Natural killer cell treated with Interleukin-12 subunit alpha and Interleukin-12 subunit beta and Interleukin-15 and Interleukin-18, amount 100 ng/mL, for 72 hours (primary cell): ENCODE measurements at regions not wholly inside any gene's neighbourhood (a gene's known extent, or its start where the extent isn't known, plus 50 kb on each side); places are given as distances from the start of the nearest gene placed in this dataset.
"Not testable (repeated sequence)": the region's sequence is repeated elsewhere in the genome, so short reads cannot be mapped to it uniquely, and the experiment has no call there.

ENCODE experiments used
- ATAC-seq, 2 donors: fragments of 150-1000 bp; cut with Tn5 transposase in 1 of 2; sonication (Bioruptor Pico), chemical (Tn5 transposase) in 1 of 2; 2 replicates each; pipeline ENCODE4 v1.10.0; 2021
- DNase-seq: peaks from one replicate; pipeline ENCODE4 v3.0.0; 2022; ENCODE audit warnings: low spot score
- H3K27ac Mint-ChIP-seq, 2 donors: 1 replicate in 1 of 2; 2 replicates in 1 of 2; pipeline ENCODE4 v1.8.0; 2022; ENCODE audit warnings: mixed read lengths in 2 of 2, mild to moderate bottlenecking in 1 of 2, moderate library complexity in 1 of 2
- H3K27me3 Mint-ChIP-seq, 2 donors: 1 replicate in 1 of 2; 2 replicates in 1 of 2; pipeline ENCODE4 v1.8.0; 2022; ENCODE audit warnings: mixed read lengths in 2 of 2
- H3K36me3 Mint-ChIP-seq: one replicate; pipeline ENCODE4 v1.8.0; 2022; ENCODE audit warnings: mixed read lengths
- H3K4me1 Mint-ChIP-seq, 2 donors: 1 replicate in 1 of 2; 2 replicates in 1 of 2; pipeline ENCODE4 v1.8.0; 2022; ENCODE audit warnings: low read depth in 2 of 2, mixed read lengths in 2 of 2, mild to moderate bottlenecking in 1 of 2
- H3K4me3 Mint-ChIP-seq: one replicate; pipeline ENCODE4 v1.8.0; 2022; ENCODE audit warnings: mixed read lengths
- H3K9me3 Mint-ChIP-seq: 2 replicates; pipeline ENCODE4 v1.8.0; 2022; ENCODE audit warnings: mixed read lengths

GRCh38 chr7:152924238-152924637, 164.7 kb downstream of the ACTR3B start:
- H3K36me3 Mint-ChIP-seq, result no peaks in the 10 kb centered on the region
- H3K4me1 Mint-ChIP-seq, result no peaks in the 10 kb centered on the region
- no peak for ATAC-seq
- peaks cover 25 to 34% of the 10 kb centered on the region in 2 donors for H3K27me3 Mint-ChIP-seq
- H3K4me3 Mint-ChIP-seq, result no peak overlapping the region
- no peak overlapping the region for H3K27ac Mint-ChIP-seq
- H3K9me3 Mint-ChIP-seq, result peaks cover 3% of the 10 kb centered on the region
- no peak for DNase-seq

- Mint-ChIP-seq H3K27ac (no peak overlapping the region), H3K4me1 (no peaks in the 10 kb centered on the region), H3K4me3 (no peak overlapping the region), H3K36me3 (no peaks in the 10 kb centered on the region), H3K9me3 (peaks cover 3% of the 10 kb centered on the region), H3K27me3 (peaks cover 25 to 33% of the 10 kb centered on the region in 2 donors)
- ATAC-seq (no peak), DNase-seq (no peak)
Observed at GRCh38 chr7:152924826-152925411, 165.4 kb downstream of the ACTR3B start.

GRCh38 chr7:152925412-152926147, 166.0 kb downstream of the ACTR3B start:
- H3K4me3 Mint-ChIP-seq, result no peak overlapping the region
- H3K27ac Mint-ChIP-seq, result no peak overlapping the region
- peaks cover 4% of the 10 kb centered on the region for H3K9me3 Mint-ChIP-seq
- H3K4me1 Mint-ChIP-seq, result no peaks in the 10 kb centered on the region
- peaks cover 24 to 32% of the 10 kb centered on the region in 2 donors for H3K27me3 Mint-ChIP-seq
- no peak for DNase-seq
- ATAC-seq, result peak; percentile 14 to 40
- no peaks in the 10 kb centered on the region for H3K36me3 Mint-ChIP-seq

- H3K27me3 Mint-ChIP-seq, result peaks cover 4 to 12% of the 10 kb centered on the region in 2 donors
Observed at GRCh38 chr7:152931633-152932032, 172.1 kb downstream of the ACTR3B start.

GRCh38 chr7:152937282-152937681, 177.7 kb downstream of the ACTR3B start:
- H3K27ac Mint-ChIP-seq, result no peak overlapping the region
- H3K27me3 Mint-ChIP-seq, result peaks cover 0 to 9% of the 10 kb centered on the region in 2 donors
- H3K9me3 Mint-ChIP-seq, result no peaks in the 10 kb centered on the region
- no peaks in the 10 kb centered on the region for H3K4me1 Mint-ChIP-seq
- no peaks in the 10 kb centered on the region for H3K36me3 Mint-ChIP-seq
- H3K4me3 Mint-ChIP-seq, result no peak overlapping the region
- ATAC-seq (no peak), DNase-seq (no peak)

More at GRCh38 chr7:152931633-152932032, 172.1 kb downstream of the ACTR3B start:
- Mint-ChIP-seq H3K36me3 (no peaks in the 10 kb centered on the region), H3K4me3 (no peak overlapping the region), H3K27ac (no peak overlapping the region), H3K4me1 (no peaks in the 10 kb centered on the region), H3K9me3 (peaks cover 3% of the 10 kb centered on the region)
- DNase-seq, result no peak
- no peak for ATAC-seq

- not testable (repeated sequence) for H3K36me3 Mint-ChIP-seq, H3K4me1 Mint-ChIP-seq, H3K4me3 Mint-ChIP-seq, DNase-seq, ATAC-seq, H3K9me3 Mint-ChIP-seq, H3K27ac Mint-ChIP-seq
- peaks cover 13 to 26% of the 10 kb centered on the region in 2 donors for H3K27me3 Mint-ChIP-seq
Observed at GRCh38 chr7:152946616-152947015, 187.1 kb downstream of the ACTR3B start.

GRCh38 chr7:152947686-152948085, 188.1 kb downstream of the ACTR3B start:
- H3K27ac Mint-ChIP-seq, result no peak overlapping the region
- ATAC-seq (no peak), DNase-seq (no peak)
- H3K27me3 Mint-ChIP-seq, result peaks cover 13 to 26% of the 10 kb centered on the region in 2 donors
- peaks cover 0 to 2% of the 10 kb centered on the region in 2 donors for H3K4me1 Mint-ChIP-seq
- peaks cover 10% of the 10 kb centered on the region for H3K9me3 Mint-ChIP-seq
- peaks cover 5% of the 10 kb centered on the region for H3K36me3 Mint-ChIP-seq
- no peak overlapping the region for H3K4me3 Mint-ChIP-seq

- H3K27me3 Mint-ChIP-seq, result peaks cover 8 to 19% of the 10 kb centered on the region in 2 donors
- H3K36me3 Mint-ChIP-seq, result peaks cover 5% of the 10 kb centered on the region
- no peak overlapping the region for H3K4me3 Mint-ChIP-seq
- peaks cover 0 to under 1% of the 10 kb centered on the region in 2 donors for H3K4me1 Mint-ChIP-seq
- H3K27ac Mint-ChIP-seq, result no peak overlapping the region
- DNase-seq (no peak), ATAC-seq (no peak)
- H3K9me3 Mint-ChIP-seq, result peaks cover 8% of the 10 kb centered on the region
Observed at GRCh38 chr7:152949253-152949652, 189.7 kb downstream of the ACTR3B start.

GRCh38 chr7:152949790-152950189, 190.2 kb downstream of the ACTR3B start:
- Mint-ChIP-seq H3K36me3 (peaks cover 5% of the 10 kb centered on the region), H3K4me3 (no peak overlapping the region), H3K27me3 (peaks cover 8 to 13% of the 10 kb centered on the region in 2 donors), H3K4me1 (no peaks in the 10 kb centered on the region), H3K27ac (no peak overlapping the region), H3K9me3 (peaks cover 7% of the 10 kb centered on the region)
- no peak for DNase-seq
- ATAC-seq, result no peak

- peaks cover 6% of the 10 kb centered on the region for H3K9me3 Mint-ChIP-seq
- ATAC-seq (no peak), DNase-seq (no peak)
- peaks cover 14% of the 10 kb centered on the region for H3K36me3 Mint-ChIP-seq
- no peaks in the 10 kb centered on the region for H3K4me1 Mint-ChIP-seq
- no peak overlapping the region for H3K4me3 Mint-ChIP-seq
- H3K27ac Mint-ChIP-seq, result no peak overlapping the region
- no peaks in the 10 kb centered on the region for H3K27me3 Mint-ChIP-seq
Observed at GRCh38 chr7:152956006-152956405, 196.5 kb downstream of the ACTR3B start.

GRCh38 chr7:152959610-152960009, 200.1 kb downstream of the ACTR3B start:
- Mint-ChIP-seq H3K36me3 (peaks cover 14% of the 10 kb centered on the region), H3K9me3 (peaks cover 3% of the 10 kb centered on the region), H3K27ac (no peak overlapping the region), H3K27me3 (no peaks in the 10 kb centered on the region), H3K4me3 (no peak overlapping the region), H3K4me1 (no peaks in the 10 kb centered on the region)
- ATAC-seq, result no peak
- no peak for DNase-seq

GRCh38 chr7:152961796-152962195, 202.2 kb downstream of the ACTR3B start:
- not testable (repeated sequence) for H3K27ac Mint-ChIP-seq, H3K27me3 Mint-ChIP-seq, ATAC-seq, H3K4me3 Mint-ChIP-seq, H3K4me1 Mint-ChIP-seq, DNase-seq, H3K9me3 Mint-ChIP-seq
- peaks cover 14% of the 10 kb centered on the region for H3K36me3 Mint-ChIP-seq

- ATAC-seq (no peak), DNase-seq (no peak)
- Mint-ChIP-seq H3K4me1 (no peaks in the 10 kb centered on the region), H3K36me3 (peaks cover 3% of the 10 kb centered on the region), H3K27me3 (no peaks in the 10 kb centered on the region), H3K27ac (no peak overlapping the region), H3K9me3 (peaks cover 5% of the 10 kb centered on the region), H3K4me3 (no peak overlapping the region)
Observed at GRCh38 chr7:152966189-152966588, 206.6 kb downstream of the ACTR3B start.

- Mint-ChIP-seq H3K4me1 (no peaks in the 10 kb centered on the region), H3K4me3 (no peak overlapping the region), H3K27me3 (peaks cover 6 to 14% of the 10 kb centered on the region in 2 donors), H3K27ac (no peak overlapping the region), H3K9me3 (peaks cover 12% of the 10 kb centered on the region), H3K36me3 (no peaks in the 10 kb centered on the region)
- DNase-seq, result no peak
- ATAC-seq, result no peak
Observed at GRCh38 chr7:152967958-152968357, 208.4 kb downstream of the ACTR3B start.
